ENCODE measurements at regions not wholly inside any gene's neighbourhood (a gene's known extent, or its start where the extent isn't known, plus 50 kb on each side); places are given as distances from the start of the nearest gene placed in this dataset.
"Not testable (repeated sequence)": the region's sequence is repeated elsewhere in the genome, so short reads cannot be mapped to it uniquely, and the experiment has no call there.

GRCh38 chr20:22690616-22691179 lies 106.3 kb upstream of the FOXA2 start:
- TF ChIP-seq L3MBTL2 (conservative IDR thresholded peaks at IDR 0.05): no peak
- TF ChIP-seq LEF1 (IDR thresholded peaks at IDR 0.05; ENCODE audit: borderline replicate concordance): no peak
- TF ChIP-seq BHLHE40 (IDR thresholded peaks at IDR 0.05; ENCODE audit: borderline replicate concordance): no peak
- no peak for TF ChIP-seq FOXA1 (IDR thresholded peaks at IDR 0.05)
- no peak for TF ChIP-seq PKNOX1 (IDR thresholded peaks at IDR 0.05)
- TF ChIP-seq HDGF (IDR thresholded peaks at IDR 0.05; ENCODE audit: borderline replicate concordance): no peak
- TF ChIP-seq FOXK2 (IDR thresholded peaks at IDR 0.05): no peak
- no peak for TF ChIP-seq NFRKB (IDR thresholded peaks at IDR 0.05)
- no peak for TF ChIP-seq CTBP1 (IDR thresholded peaks at IDR 0.05; ENCODE audit: borderline replicate concordance)
- TF ChIP-seq ZNF384 (IDR thresholded peaks at IDR 0.05): no peak
- no peak for TF ChIP-seq ARNT (IDR thresholded peaks at IDR 0.05)
- TF ChIP-seq ELF4 (IDR thresholded peaks at IDR 0.05): no peak
- TF ChIP-seq SP1 (IDR thresholded peaks at IDR 0.05): no peak
- no peak for TF ChIP-seq TARDBP (IDR thresholded peaks at IDR 0.05)
- TF ChIP-seq FOXM1 (IDR thresholded peaks at IDR 0.05; ENCODE audit: borderline replicate concordance): no peak
- no peak for TF ChIP-seq SUZ12 (IDR thresholded peaks at IDR 0.05)
- POLR2A ChIA-PET: interaction anchor here (1.4 kb wide), 1 partner anchor 650 kb away, joined by 6 read pairs; no protein-coding TSS in a partner anchor
- CTCF ChIA-PET: interaction anchor here (0.6 to 3.4 kb wide), 9 partner anchors 10 to 1118 kb away, joined by 3 to 24 read pairs (median 4); no protein-coding TSS in a partner anchor
- no peak for DNase-seq (ENCODE audit: extremely low spot score)

GRCh38 chr20:22691369-22692118 lies 107.2 kb upstream of the FOXA2 start:
- CTCF ChIA-PET: interaction anchor here (0.6 to 3.4 kb wide), 15 partner anchors 9 to 649 kb away, joined by 3 to 24 read pairs (median 5); partner anchors contain the start of gene THBD
- TF ChIP-seq SUZ12 (IDR thresholded peaks at IDR 0.05): no peak
- TF ChIP-seq BHLHE40 (IDR thresholded peaks at IDR 0.05; ENCODE audit: borderline replicate concordance): no peak
- no peak for TF ChIP-seq NFRKB (IDR thresholded peaks at IDR 0.05)
- no peak for TF ChIP-seq CTBP1 (IDR thresholded peaks at IDR 0.05; ENCODE audit: borderline replicate concordance)
- TF ChIP-seq LEF1 (IDR thresholded peaks at IDR 0.05; ENCODE audit: borderline replicate concordance): no peak
- TF ChIP-seq FOXK2 (IDR thresholded peaks at IDR 0.05): no peak
- TF ChIP-seq ARNT (IDR thresholded peaks at IDR 0.05): no peak
- POLR2A ChIA-PET: interaction anchor here (0.6 to 1.5 kb wide), 3 partner anchors 359 to 658 kb away, joined by 4 to 7 read pairs (median 6); no protein-coding TSS in a partner anchor
- DNase-seq (ENCODE audit: extremely low spot score): peak; percentile 80

GRCh38 chr20:22692119-22692475 lies 107.7 kb upstream of the FOXA2 start:
- no peak for TF ChIP-seq SP1 (IDR thresholded peaks at IDR 0.05)
- no peak for TF ChIP-seq ELF4 (IDR thresholded peaks at IDR 0.05)
- TF ChIP-seq LEF1 (IDR thresholded peaks at IDR 0.05; ENCODE audit: borderline replicate concordance): no peak
- no peak for TF ChIP-seq BHLHE40 (IDR thresholded peaks at IDR 0.05; ENCODE audit: borderline replicate concordance)
- TF ChIP-seq CTBP1 (IDR thresholded peaks at IDR 0.05; ENCODE audit: borderline replicate concordance): no peak
- TF ChIP-seq ZNF384 (IDR thresholded peaks at IDR 0.05): no peak
- no peak for TF ChIP-seq PKNOX1 (IDR thresholded peaks at IDR 0.05)
- TF ChIP-seq ARNT (IDR thresholded peaks at IDR 0.05): no peak
- no peak for TF ChIP-seq NFRKB (IDR thresholded peaks at IDR 0.05)
- TF ChIP-seq FOXM1 (IDR thresholded peaks at IDR 0.05; ENCODE audit: borderline replicate concordance): no peak
- no peak for TF ChIP-seq L3MBTL2 (conservative IDR thresholded peaks at IDR 0.05)
- TF ChIP-seq FOXA1 (IDR thresholded peaks at IDR 0.05): no peak
- DNase-seq (ENCODE audit: extremely low spot score): no peak
- ChIA-PET POLR2A (interaction anchor here (0.6 to 1.5 kb wide), 3 partner anchors 359 to 658 kb away, joined by 4 to 7 read pairs (median 6); no protein-coding TSS in a partner anchor), CTCF (interaction anchor here (0.8 to 3.4 kb wide), 12 partner anchors 11 to 648 kb away, joined by 3 to 24 read pairs (median 5); partner anchors contain the start of gene THBD)

GRCh38 chr20:22692620-22693019 lies 108.2 kb upstream of the FOXA2 start:
- ChIA-PET CTCF (interaction anchor here (0.8 to 3.4 kb wide), 7 partner anchors 67 to 648 kb away, joined by 3 to 24 read pairs (median 8); partner anchors contain the start of gene THBD), POLR2A (interaction anchor here (1.0 to 1.5 kb wide), 2 partner anchors 358 to 665 kb away, joined by 3 to 7 read pairs; no protein-coding TSS in a partner anchor)
- DNase-seq (ENCODE audit: extremely low spot score): not testable (repeated sequence)

GRCh38 chr20:22696759-22697158 lies 112.4 kb upstream of the FOXA2 start:
- ChIA-PET CTCF (no interaction called here), POLR2A (no interaction called here)
- TF ChIP-seq ELF4 (IDR thresholded peaks at IDR 0.05) (no peak), FOXK2 (IDR thresholded peaks at IDR 0.05) (no peak), PKNOX1 (IDR thresholded peaks at IDR 0.05) (no peak), CTBP1 (IDR thresholded peaks at IDR 0.05; ENCODE audit: borderline replicate concordance) (no peak), LEF1 (IDR thresholded peaks at IDR 0.05; ENCODE audit: borderline replicate concordance) (no peak), ZNF384 (IDR thresholded peaks at IDR 0.05) (no peak)
- DNase-seq (ENCODE audit: extremely low spot score): no peak

- ChIA-PET POLR2A (no interaction called here), CTCF (no interaction called here)
- DNase-seq (ENCODE audit: extremely low spot score): no peak
- TF ChIP-seq CTBP1 (IDR thresholded peaks at IDR 0.05; ENCODE audit: borderline replicate concordance): no peak
- TF ChIP-seq FOXA1 (IDR thresholded peaks at IDR 0.05): no peak
- TF ChIP-seq HDGF (IDR thresholded peaks at IDR 0.05; ENCODE audit: borderline replicate concordance): no peak
- no peak for TF ChIP-seq L3MBTL2 (conservative IDR thresholded peaks at IDR 0.05)
- TF ChIP-seq ARNT (IDR thresholded peaks at IDR 0.05): no peak
- no peak for TF ChIP-seq SP1 (IDR thresholded peaks at IDR 0.05)
- no peak for TF ChIP-seq FOXM1 (IDR thresholded peaks at IDR 0.05; ENCODE audit: borderline replicate concordance)
- no peak for TF ChIP-seq BHLHE40 (IDR thresholded peaks at IDR 0.05; ENCODE audit: borderline replicate concordance)
Observed at GRCh38 chr20:22698259-22698842, 114.0 kb upstream of the FOXA2 start.

All from HEK293T (cell line).